Chondrocyte (in vitro differentiated cells): ENCODE measurements at regions not wholly inside any gene's neighbourhood (a gene's known extent, or its start where the extent isn't known, plus 50 kb on each side); places are given as distances from the start of the nearest gene placed in this dataset.

ENCODE experiments used
- DNase-seq: peaks from one replicate; pipeline ENCODE4 v3.0.0; 2021; ENCODE audit warnings: mixed read lengths, low spot score
- H3K27ac Mint-ChIP-seq: one replicate; pipeline ENCODE4 v1.8.0; 2021; ENCODE audit warnings: mild to moderate bottlenecking, moderate library complexity, mixed read lengths; ENCODE audit not compliant: unreplicated experiment
- H3K27me3 Mint-ChIP-seq: 2 replicates; pipeline ENCODE4 v1.8.0; 2021; ENCODE audit warnings: low read depth, mixed read lengths
- H3K36me3 Mint-ChIP-seq: 2 replicates; pipeline ENCODE4 v1.8.0; 2021; ENCODE audit warnings: low read depth, mixed read lengths
- H3K4me1 Mint-ChIP-seq: 2 replicates; pipeline ENCODE4 v1.8.0; 2021; ENCODE audit warnings: low read depth, mild to moderate bottlenecking, mixed read lengths
- H3K4me3 Mint-ChIP-seq: one replicate; pipeline ENCODE4 v1.8.0; 2021; ENCODE audit warnings: mild to moderate bottlenecking, moderate library complexity, mixed read lengths; ENCODE audit not compliant: unreplicated experiment
- H3K9me3 Mint-ChIP-seq: 2 replicates; pipeline ENCODE4 v1.8.0; 2021; ENCODE audit warnings: low read depth, mixed read lengths
- CTCF ChIP-seq: fragments of 200-600 bp; sonication (generic); IDR thresholded peaks from 2 replicates; pipeline ENCODE4 v1.5.0; 2021; ENCODE audit warnings: antibody characterized with exemption, mild to moderate bottlenecking, moderate library complexity

DNA sequence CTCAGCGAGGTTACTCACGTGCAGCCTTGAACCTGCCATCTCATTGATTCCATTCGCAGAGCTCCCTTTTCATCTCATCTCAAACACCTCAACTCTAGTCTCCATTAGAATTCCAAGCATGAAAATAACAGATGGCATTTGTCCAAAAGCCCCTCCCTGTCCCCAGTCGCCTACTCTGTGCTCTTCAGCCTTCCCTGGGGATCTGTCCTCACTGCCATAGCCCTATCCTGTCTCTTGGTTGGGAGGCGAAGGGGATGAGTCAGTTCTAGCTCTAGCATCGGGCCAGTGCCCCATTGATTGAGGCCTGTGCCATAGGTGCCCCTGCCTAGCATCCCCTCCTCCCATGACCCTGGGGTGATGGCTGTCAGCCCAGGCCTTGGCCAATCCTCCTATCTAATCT, 134.0 kb upstream of the PJA1 start:
- no peak for TF ChIP-seq CTCF
- no peaks in the 10 kb centered on the region for H3K27me3 Mint-ChIP-seq
- H3K9me3 Mint-ChIP-seq, result no peaks in the 10 kb centered on the region
- no peak for DNase-seq
- no peak overlapping the region for H3K4me3 Mint-ChIP-seq
- no peaks in the 10 kb centered on the region for H3K4me1 Mint-ChIP-seq
- H3K36me3 Mint-ChIP-seq, result no peaks in the 10 kb centered on the region
- H3K27ac Mint-ChIP-seq, result no peak overlapping the region

- H3K36me3 Mint-ChIP-seq, result no peaks in the 10 kb centered on the region
- H3K27ac Mint-ChIP-seq, result no peak overlapping the region
- DNase-seq, result no peak
- H3K4me1 Mint-ChIP-seq, result no peaks in the 10 kb centered on the region
- no peaks in the 10 kb centered on the region for H3K9me3 Mint-ChIP-seq
- no peak overlapping the region for H3K4me3 Mint-ChIP-seq
- no peaks in the 10 kb centered on the region for H3K27me3 Mint-ChIP-seq
- TF ChIP-seq CTCF, result no peak
These were observed 133.3 kb upstream of the PJA1 start for GRCh38 chrX:69298466-69299140.

DNA sequence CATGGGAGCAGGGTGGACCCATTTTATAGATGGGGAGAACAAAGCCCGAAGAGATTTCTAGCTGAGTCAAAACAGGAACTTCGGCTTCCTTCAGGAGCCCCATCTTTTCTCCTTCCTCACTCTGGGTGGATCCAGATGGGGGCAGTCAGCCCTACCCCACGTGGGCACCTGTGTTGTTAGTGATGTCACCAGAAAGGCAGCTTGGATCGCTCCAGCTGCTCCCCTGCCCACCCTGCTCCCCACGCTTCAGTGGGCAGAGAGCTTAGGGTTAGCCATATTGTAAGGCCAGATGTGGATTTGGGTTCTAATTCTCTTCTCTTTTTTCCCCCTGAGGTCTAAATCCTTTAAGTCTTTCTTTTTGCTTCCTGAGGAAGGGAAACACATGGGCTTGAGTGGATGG, 132.3 kb upstream of the PJA1 start:
- DNase-seq, result no peak
- TF ChIP-seq CTCF, result no peak
- Mint-ChIP-seq H3K27ac (no peak overlapping the region), H3K27me3 (no peaks in the 10 kb centered on the region), H3K9me3 (no peaks in the 10 kb centered on the region), H3K36me3 (no peaks in the 10 kb centered on the region), H3K4me3 (no peak overlapping the region), H3K4me1 (no peaks in the 10 kb centered on the region)

- no peak for TF ChIP-seq CTCF
- no peak overlapping the region for H3K4me3 Mint-ChIP-seq
- H3K27ac Mint-ChIP-seq, result no peak overlapping the region
- H3K27me3 Mint-ChIP-seq, result no peaks in the 10 kb centered on the region
- no peaks in the 10 kb centered on the region for H3K36me3 Mint-ChIP-seq
- H3K4me1 Mint-ChIP-seq, result no peaks in the 10 kb centered on the region
- DNase-seq, result no peak
- H3K9me3 Mint-ChIP-seq, result no peaks in the 10 kb centered on the region
These were observed 128.7 kb upstream of the PJA1 start for GRCh38 chrX:69293776-69294601.

- Mint-ChIP-seq H3K27me3 (peaks cover 2% of the 10 kb centered on the region), H3K4me3 (no peak overlapping the region), H3K4me1 (no peaks in the 10 kb centered on the region), H3K9me3 (no peaks in the 10 kb centered on the region), H3K36me3 (no peaks in the 10 kb centered on the region), H3K27ac (no peak overlapping the region)
- TF ChIP-seq CTCF, result no peak
- DNase-seq, result no peak
These were observed 125.9 kb upstream of the PJA1 start for GRCh38 chrX:69291116-69291515.
